ENCODE measurements at regions not wholly inside any gene's neighbourhood (a gene's known extent, or its start where the extent isn't known, plus 50 kb on each side); places are given as distances from the start of the nearest gene placed in this dataset.
A peak's percentile ranks its signal among the peaks of the same experiment; 100 is the strongest.

- no peaks in the 10 kb centered on the region for H3K4me1 ChIP-seq (ENCODE audit: control insufficient read depth, insufficient read depth, low read length)
Observed at GRCh38 chr6:53744321-53744720, 50.5 kb upstream of the LRRC1 start.

GRCh38 chr6:53741034-53741823 is 53.6 kb upstream of the LRRC1 start:
- no peaks in the 10 kb centered on the region for H3K27me3 ChIP-seq (ENCODE audit: control insufficient read depth, insufficient read depth, low read length)
- H3K36me3 ChIP-seq (ENCODE audit: control insufficient read depth, insufficient read depth, low read length) = no peaks in the 10 kb centered on the region
- H3K4me3 ChIP-seq (ENCODE audit: low read depth, low read length) = no peak overlapping the region
- no peak overlapping the region for H3K27ac ChIP-seq (ENCODE audit: low read depth, low read length)
- no peaks in the 10 kb centered on the region for H3K9me3 ChIP-seq (ENCODE audit: control insufficient read depth, insufficient read depth, low read length)
- no peaks in the 10 kb centered on the region for H3K4me1 ChIP-seq (ENCODE audit: control insufficient read depth, insufficient read depth, low read length)
- WGBS (ENCODE audit: insufficient coverage) = 79% methylated on average over 8 of the region's 10 CpGs
- no peak for DNase-seq (ENCODE audit: low read depth in 4 of 6, low spot score in 6 of 6)

More at GRCh38 chr6:53744321-53744720, 50.5 kb upstream of the LRRC1 start:
- no peak for DNase-seq (ENCODE audit: low read depth in 4 of 6, low spot score in 6 of 6)
- Histone ChIP-seq H3K27ac (ENCODE audit: low read depth, low read length) (no peak overlapping the region), H3K36me3 (ENCODE audit: control insufficient read depth, insufficient read depth, low read length) (no peaks in the 10 kb centered on the region), H3K27me3 (ENCODE audit: control insufficient read depth, insufficient read depth, low read length) (no peaks in the 10 kb centered on the region), H3K4me3 (ENCODE audit: low read depth, low read length) (no peak overlapping the region), H3K9me3 (ENCODE audit: control insufficient read depth, insufficient read depth, low read length) (no peaks in the 10 kb centered on the region)
- WGBS (ENCODE audit: insufficient coverage) = 86% methylated on average over 1 of the region's 4 CpGs

DNA sequence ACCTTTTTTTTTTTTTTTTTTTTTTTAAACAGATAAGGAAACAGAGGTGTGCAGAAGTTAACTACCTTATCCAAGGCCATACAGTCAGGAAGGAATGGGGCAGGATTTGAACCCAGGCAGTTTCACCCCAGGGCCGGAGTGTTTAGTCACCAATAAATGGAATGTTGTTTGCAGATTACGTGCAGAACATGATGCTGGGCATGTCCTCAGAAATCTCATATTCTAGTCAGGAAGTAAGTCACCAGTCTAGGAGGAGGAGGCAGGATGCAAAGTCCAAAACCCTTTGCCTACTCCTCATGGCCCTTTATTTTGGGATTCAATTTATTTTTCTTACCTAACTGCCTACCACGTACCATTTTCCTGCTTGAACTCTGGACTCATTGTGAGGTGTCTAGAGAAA is 57.1 kb upstream of the LRRC1 start:
- DNase-seq (ENCODE audit: low read depth in 4 of 6, low spot score in 6 of 6) = no peak
- Histone ChIP-seq H3K9me3 (ENCODE audit: control insufficient read depth, insufficient read depth, low read length) (no peaks in the 10 kb centered on the region), H3K4me1 (ENCODE audit: control insufficient read depth, insufficient read depth, low read length) (no peaks in the 10 kb centered on the region), H3K36me3 (ENCODE audit: control insufficient read depth, insufficient read depth, low read length) (no peaks in the 10 kb centered on the region), H3K4me3 (ENCODE audit: low read depth, low read length) (no peak overlapping the region), H3K27me3 (ENCODE audit: control insufficient read depth, insufficient read depth, low read length) (no peaks in the 10 kb centered on the region), H3K27ac (ENCODE audit: low read depth, low read length) (no peak overlapping the region)
- WGBS (ENCODE audit: insufficient coverage) = 100% methylated on average over 1 of the region's 3 CpGs

GRCh38 chr6:53735896-53736295 is 58.9 kb upstream of the LRRC1 start:
- H3K9me3 ChIP-seq (ENCODE audit: control insufficient read depth, insufficient read depth, low read length) = no peaks in the 10 kb centered on the region
- H3K4me3 ChIP-seq (ENCODE audit: low read depth, low read length) = no peak overlapping the region
- H3K27me3 ChIP-seq (ENCODE audit: control insufficient read depth, insufficient read depth, low read length) = no peaks in the 10 kb centered on the region
- no peak for DNase-seq (ENCODE audit: low read depth in 4 of 6, low spot score in 6 of 6)
- H3K27ac ChIP-seq (ENCODE audit: low read depth, low read length) = no peak overlapping the region
- H3K4me1 ChIP-seq (ENCODE audit: control insufficient read depth, insufficient read depth, low read length) = no peaks in the 10 kb centered on the region
- no peaks in the 10 kb centered on the region for H3K36me3 ChIP-seq (ENCODE audit: control insufficient read depth, insufficient read depth, low read length)
- 83% methylated on average over 4 of the region's 4 CpGs for WGBS (ENCODE audit: insufficient coverage)

GRCh38 chr6:53734473-53735299 is 60.1 kb upstream of the LRRC1 start:
- H3K36me3 ChIP-seq (ENCODE audit: control insufficient read depth, insufficient read depth, low read length) = no peaks in the 10 kb centered on the region
- H3K4me1 ChIP-seq (ENCODE audit: control insufficient read depth, insufficient read depth, low read length) = no peaks in the 10 kb centered on the region
- no peaks in the 10 kb centered on the region for H3K9me3 ChIP-seq (ENCODE audit: control insufficient read depth, insufficient read depth, low read length)
- 81% methylated on average over 8 of the region's 13 CpGs for WGBS (ENCODE audit: insufficient coverage)
- H3K27me3 ChIP-seq (ENCODE audit: control insufficient read depth, insufficient read depth, low read length) = no peaks in the 10 kb centered on the region
- no peak overlapping the region for H3K4me3 ChIP-seq (ENCODE audit: low read depth, low read length)
- H3K27ac ChIP-seq (ENCODE audit: low read depth, low read length) = no peak overlapping the region
- no peak for DNase-seq (ENCODE audit: low read depth in 4 of 6, low spot score in 6 of 6)

DNA sequence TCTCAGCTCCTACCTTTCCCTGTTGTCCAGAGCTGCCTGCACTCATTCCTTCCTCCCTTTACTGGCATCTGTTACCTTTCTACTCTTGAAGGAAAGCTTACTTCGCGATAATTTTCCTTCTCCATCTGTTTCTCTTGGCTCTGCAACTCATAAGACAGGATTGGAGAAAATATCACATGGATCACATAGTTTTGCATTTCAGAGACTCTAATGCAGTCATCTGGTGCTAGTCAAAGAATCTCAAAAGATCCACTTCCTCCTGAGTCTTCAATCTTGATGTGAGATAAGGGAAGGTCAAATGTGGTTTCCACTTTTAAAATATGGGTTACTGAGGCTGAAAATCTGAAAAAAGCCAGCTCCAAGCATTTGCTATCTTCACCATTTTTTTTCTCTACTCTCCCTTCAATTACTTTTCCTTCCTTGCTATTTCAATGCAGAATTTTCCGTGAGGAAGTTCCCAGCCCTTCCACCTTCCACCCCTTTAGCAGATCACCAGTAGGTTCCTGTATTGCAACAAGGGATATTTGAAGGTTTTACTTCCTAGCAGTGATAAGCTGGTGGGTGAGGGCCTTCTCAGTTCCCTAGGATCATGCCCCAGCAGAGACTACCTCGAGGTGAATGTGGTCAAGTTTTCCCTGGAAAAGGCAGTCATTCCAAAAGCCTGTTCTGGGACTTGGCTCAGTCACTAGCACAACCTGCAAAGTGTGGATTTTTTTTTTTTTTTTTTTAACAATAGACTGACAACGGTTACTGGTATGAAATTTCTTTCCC is 62.8 kb upstream of the LRRC1 start:
- Histone ChIP-seq H3K4me3 (ENCODE audit: low read depth, low read length) (no peak overlapping the region), H3K27ac (ENCODE audit: low read depth, low read length) (no peak overlapping the region), H3K4me1 (ENCODE audit: control insufficient read depth, insufficient read depth, low read length) (no peaks in the 10 kb centered on the region), H3K9me3 (ENCODE audit: control insufficient read depth, insufficient read depth, low read length) (no peaks in the 10 kb centered on the region), H3K36me3 (ENCODE audit: control insufficient read depth, insufficient read depth, low read length) (no peaks in the 10 kb centered on the region), H3K27me3 (ENCODE audit: control insufficient read depth, insufficient read depth, low read length) (no peaks in the 10 kb centered on the region)
- peak in 1 of 6 donors; percentile 85 for DNase-seq (ENCODE audit: low read depth in 4 of 6, low spot score in 6 of 6)
- no CpG with 5 or more reads among the region's 5 CpGs for WGBS (ENCODE audit: insufficient coverage)

DNA sequence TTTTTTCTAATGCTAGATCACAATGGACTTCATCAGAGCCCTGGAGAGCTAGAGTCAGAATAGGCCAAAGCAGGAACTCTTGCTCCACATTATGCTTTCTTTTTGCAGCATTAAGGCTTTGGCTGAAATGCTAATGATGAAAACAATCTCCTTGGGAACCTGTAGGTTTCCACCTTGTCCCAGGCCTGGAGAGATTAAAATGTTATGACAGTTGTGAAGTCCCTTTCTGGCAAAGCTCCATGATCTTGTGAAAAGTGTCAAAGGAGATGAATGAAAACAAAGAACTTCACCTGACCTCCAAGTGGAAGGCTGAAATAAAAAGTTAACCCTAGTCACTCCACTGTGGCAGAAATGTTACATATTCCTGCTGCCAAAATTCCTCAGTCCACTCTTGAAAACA is 64.0 kb upstream of the LRRC1 start:
- DNase-seq (ENCODE audit: low read depth in 4 of 6, low spot score in 6 of 6) = peak in 1 of 6 donors; percentile 14
- Histone ChIP-seq H3K36me3 (ENCODE audit: control insufficient read depth, insufficient read depth, low read length) (no peaks in the 10 kb centered on the region), H3K4me1 (ENCODE audit: control insufficient read depth, insufficient read depth, low read length) (peaks cover 3% of the 10 kb centered on the region), H3K27ac (ENCODE audit: low read depth, low read length) (no peak overlapping the region), H3K4me3 (ENCODE audit: low read depth, low read length) (no peak overlapping the region), H3K9me3 (ENCODE audit: control insufficient read depth, insufficient read depth, low read length) (no peaks in the 10 kb centered on the region), H3K27me3 (ENCODE audit: control insufficient read depth, insufficient read depth, low read length) (no peaks in the 10 kb centered on the region)

DNA sequence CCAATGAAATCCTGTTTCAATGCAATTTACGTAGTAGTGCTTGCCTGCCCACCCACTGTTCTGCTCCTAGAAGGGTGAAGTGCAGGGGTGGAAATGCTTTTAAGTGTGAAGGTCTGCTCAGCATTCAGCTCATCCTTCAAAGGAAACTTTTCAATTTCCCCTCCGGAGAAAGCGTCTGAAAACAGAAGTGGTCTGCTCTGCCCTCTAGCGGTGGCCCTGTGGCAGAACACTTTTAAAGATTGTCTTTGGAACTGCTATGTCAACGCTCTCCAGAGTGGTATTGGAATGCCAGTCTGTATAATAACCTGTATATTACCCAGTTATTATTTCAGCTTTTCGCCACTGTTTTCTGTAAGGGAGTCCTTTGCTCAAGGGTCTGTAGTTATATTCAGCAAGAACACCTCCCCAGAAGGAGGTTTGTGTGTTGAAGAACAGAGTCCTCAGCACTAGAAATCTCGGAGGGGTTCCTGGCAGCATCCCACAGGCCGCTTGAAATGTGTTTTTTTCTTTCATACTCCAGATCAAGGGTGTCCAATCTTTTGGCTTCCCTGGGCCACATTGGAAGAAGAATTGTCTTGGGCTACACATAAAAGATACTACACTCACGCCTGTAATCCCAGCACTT is 63.1 kb upstream of the KLHL31 start:
- Histone ChIP-seq H3K4me3 (ENCODE audit: low read depth, low read length) (peak overlapping the region; percentile 13), H3K27me3 (ENCODE audit: control insufficient read depth, insufficient read depth, low read length) (no peaks in the 10 kb centered on the region), H3K27ac (ENCODE audit: low read depth, low read length) (no peak overlapping the region), H3K4me1 (ENCODE audit: control insufficient read depth, insufficient read depth, low read length) (peaks cover 4% of the 10 kb centered on the region), H3K36me3 (ENCODE audit: control insufficient read depth, insufficient read depth, low read length) (no peaks in the 10 kb centered on the region), H3K9me3 (ENCODE audit: control insufficient read depth, insufficient read depth, low read length) (no peaks in the 10 kb centered on the region)
- peak in 4 of 6 donors; percentile 33 to 86 (median 60) for DNase-seq (ENCODE audit: low read depth in 4 of 6, low spot score in 6 of 6)
- 71% methylated on average over 2 of the region's 9 CpGs for WGBS (ENCODE audit: insufficient coverage)

DNA sequence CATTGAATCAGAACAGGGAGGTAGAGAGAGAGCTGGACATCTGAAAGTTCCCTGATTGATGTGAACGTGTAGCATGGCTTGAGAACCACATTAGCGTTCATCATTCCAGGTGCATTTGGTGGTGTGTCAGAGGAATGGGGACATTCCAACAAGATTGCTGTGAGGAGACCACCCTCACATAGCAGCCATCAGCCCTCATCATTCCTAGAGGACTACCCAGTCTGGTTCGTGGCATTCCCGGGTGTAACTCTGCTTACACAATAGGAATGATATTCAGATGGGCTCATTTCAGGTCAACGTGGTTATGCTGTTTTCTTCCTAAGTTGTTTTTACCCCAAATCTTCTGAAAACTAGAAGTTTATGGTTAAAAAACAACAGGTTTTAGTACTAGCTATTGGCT is 62.2 kb upstream of the KLHL31 start:
- no peaks in the 10 kb centered on the region for H3K9me3 ChIP-seq (ENCODE audit: control insufficient read depth, insufficient read depth, low read length)
- H3K27ac ChIP-seq (ENCODE audit: low read depth, low read length) = no peak overlapping the region
- 93% methylated on average over 2 of the region's 5 CpGs for WGBS (ENCODE audit: insufficient coverage)
- DNase-seq (ENCODE audit: low read depth in 4 of 6, low spot score in 6 of 6) = no peak
- peaks cover 4% of the 10 kb centered on the region for H3K4me1 ChIP-seq (ENCODE audit: control insufficient read depth, insufficient read depth, low read length)
- H3K4me3 ChIP-seq (ENCODE audit: low read depth, low read length) = no peak overlapping the region
- H3K36me3 ChIP-seq (ENCODE audit: control insufficient read depth, insufficient read depth, low read length) = no peaks in the 10 kb centered on the region
- no peaks in the 10 kb centered on the region for H3K27me3 ChIP-seq (ENCODE audit: control insufficient read depth, insufficient read depth, low read length)

Measured in spinal cord (tissue), 9 donors.